HepG2 (cell line): ENCODE measurements at regions not wholly inside any gene's neighbourhood (a gene's known extent, or its start where the extent isn't known, plus 50 kb on each side); places are given as distances from the start of the nearest gene placed in this dataset.
A peak's percentile ranks its signal among the peaks of the same experiment; 100 is the strongest.

Source experiments
- CBFB ChIP-seq: sonication (generic); formaldehyde crosslinking; IDR thresholded peaks from 2 replicates; pipeline ENCODE4 v1.4.0; 2020; ENCODE audit warnings: missing genetic modification reagents
- ELF3 ChIP-seq: IDR thresholded peaks from 2 replicates; pipeline ENCODE4 v1.6.1; 2016; ENCODE audit warnings: missing genetic modification reagents, missing compliant biosample characterization
- ETV6 ChIP-seq: sonication (generic); formaldehyde crosslinking; conservative IDR thresholded peaks from 2 replicates; pipeline ENCODE4 v1.4.0; 2020; ENCODE audit warnings: missing genetic modification reagents
- FOXC1 ChIP-seq: sonication (generic); formaldehyde crosslinking; IDR thresholded peaks from 2 replicates; pipeline ENCODE4 v1.8.0; 2022; ENCODE audit warnings: mild to moderate bottlenecking, missing genetic modification reagents, borderline replicate concordance
- POLR2AphosphoS5 ChIP-seq: IDR thresholded peaks from 2 replicates; pipeline ENCODE4 v1.6.1; 2012; ENCODE audit warnings: low read depth, low read length
- ZNF12 ChIP-seq: sonication (generic); formaldehyde crosslinking; IDR thresholded peaks from 2 replicates; pipeline ENCODE4 v1.5.0; 2020; ENCODE audit warnings: missing genetic modification reagents
- ZNF224 ChIP-seq: sonication (generic); formaldehyde crosslinking; IDR thresholded peaks from 2 replicates; pipeline ENCODE4 v1.5.0; 2020; ENCODE audit warnings: mild to moderate bottlenecking, missing genetic modification reagents
- ZNF3 ChIP-seq: IDR thresholded peaks from 2 replicates; pipeline ENCODE4 v1.7.0; 2017; ENCODE audit warnings: inconsistent platforms
- ZNF549 ChIP-seq: sonication (generic); formaldehyde crosslinking; IDR thresholded peaks from 2 replicates; pipeline ENCODE4 v1.5.0; 2020; ENCODE audit warnings: missing genetic modification reagents
- ZNF713 ChIP-seq: sonication (generic); formaldehyde crosslinking; IDR thresholded peaks from 2 replicates; pipeline ENCODE4 v1.4.0; 2020; ENCODE audit warnings: mild to moderate bottlenecking, missing genetic modification reagents
- ZNF75D ChIP-seq: sonication (generic); formaldehyde crosslinking; IDR thresholded peaks from 2 replicates; pipeline ENCODE4 v1.8.1; 2023; ENCODE audit warnings: missing genetic modification reagents, mild to moderate bottlenecking, borderline replicate concordance
- ZNF883 ChIP-seq: sonication (generic); formaldehyde crosslinking; IDR thresholded peaks from 2 replicates; pipeline ENCODE4 v1.5.1; 2020; ENCODE audit warnings: mild to moderate bottlenecking, missing genetic modification reagents; ENCODE audit errors: not compliant biosample characterization
- TF ChIP-seq, protein P1 (sequence below): sonication (generic); formaldehyde crosslinking; IDR thresholded peaks from 2 replicates; pipeline ENCODE4 v1.5.0; 2020; ENCODE audit warnings: missing genetic modification reagents
- TF ChIP-seq, protein P2 (sequence below): sonication (generic); formaldehyde crosslinking; IDR thresholded peaks from 2 replicates; pipeline ENCODE4 v1.4.0; 2020; ENCODE audit warnings: missing genetic modification reagents
- TF ChIP-seq, protein P3 (sequence below): IDR thresholded peaks from 2 replicates; pipeline ENCODE4 v1.6.1; 2016; ENCODE audit warnings: missing compliant biosample characterization, missing genetic modification reagents, borderline replicate concordance
- TF ChIP-seq, protein P4 (sequence below): IDR thresholded peaks from 2 replicates; pipeline ENCODE4 v1.6.1; 2016; ENCODE audit warnings: low read depth, missing genetic modification reagents, missing compliant biosample characterization

DNA sequence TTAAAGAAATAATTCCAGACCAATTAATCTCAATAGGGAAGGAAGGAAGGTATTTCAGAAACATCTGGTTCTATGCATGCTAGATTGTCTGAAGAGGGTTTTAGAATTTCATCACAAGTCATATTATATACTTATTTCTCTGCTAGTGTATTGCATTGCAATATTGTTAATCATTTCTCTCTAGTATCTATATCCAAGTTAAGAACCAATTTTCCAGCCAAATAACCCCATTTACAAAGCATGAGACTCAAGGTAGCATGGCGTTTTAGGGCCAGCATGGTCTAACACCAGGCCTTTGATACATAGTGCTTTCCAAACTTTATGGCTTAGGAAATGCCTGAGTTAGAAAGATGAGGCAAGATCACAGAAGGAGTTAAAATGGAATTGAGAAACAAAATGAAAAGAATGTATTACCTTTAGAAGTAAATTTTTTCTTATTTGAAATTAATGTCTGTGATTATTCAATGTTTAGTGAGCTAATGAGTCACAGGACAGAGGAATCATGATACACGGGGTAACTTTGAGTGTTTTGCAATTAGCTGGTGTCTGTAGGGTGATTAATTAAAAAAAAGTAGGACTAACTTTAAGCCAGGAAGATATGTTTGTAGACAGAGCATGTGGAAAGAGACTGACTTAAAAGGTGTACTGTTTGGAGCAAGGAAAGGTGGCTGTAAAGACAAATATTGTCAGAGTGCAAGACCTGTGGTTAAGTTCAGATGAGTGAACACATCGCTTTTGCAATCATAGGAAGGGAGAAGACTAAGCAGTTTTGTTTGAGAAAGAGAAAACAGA, 1006.2 kb upstream of the CITED2 start (continued):
- TF ChIP-seq, protein P1, sequence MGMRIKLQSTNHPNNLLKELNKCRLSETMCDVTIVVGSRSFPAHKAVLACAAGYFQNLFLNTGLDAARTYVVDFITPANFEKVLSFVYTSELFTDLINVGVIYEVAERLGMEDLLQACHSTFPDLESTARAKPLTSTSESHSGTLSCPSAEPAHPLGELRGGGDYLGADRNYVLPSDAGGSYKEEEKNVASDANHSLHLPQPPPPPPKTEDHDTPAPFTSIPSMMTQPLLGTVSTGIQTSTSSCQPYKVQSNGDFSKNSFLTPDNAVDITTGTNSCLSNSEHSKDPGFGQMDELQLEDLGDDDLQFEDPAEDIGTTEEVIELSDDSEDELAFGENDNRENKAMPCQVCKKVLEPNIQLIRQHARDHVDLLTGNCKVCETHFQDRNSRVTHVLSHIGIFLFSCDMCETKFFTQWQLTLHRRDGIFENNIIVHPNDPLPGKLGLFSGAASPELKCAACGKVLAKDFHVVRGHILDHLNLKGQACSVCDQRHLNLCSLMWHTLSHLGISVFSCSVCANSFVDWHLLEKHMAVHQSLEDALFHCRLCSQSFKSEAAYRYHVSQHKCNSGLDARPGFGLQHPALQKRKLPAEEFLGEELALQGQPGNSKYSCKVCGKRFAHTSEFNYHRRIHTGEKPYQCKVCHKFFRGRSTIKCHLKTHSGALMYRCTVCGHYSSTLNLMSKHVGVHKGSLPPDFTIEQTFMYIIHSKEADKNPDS (CRISPR knock-in tag), result no peak
- TF ChIP-seq ZNF224 (CRISPR knock-in tag) (no peak), FOXC1 (CRISPR knock-in tag) (no peak), ZNF713 (no peak), ETV6 (CRISPR knock-in tag) (no peak), ZNF3 (no peak), ZNF12 (CRISPR knock-in tag) (peak; percentile 82), ELF3 (CRISPR knock-in tag) (peak; percentile 70; the same call in 1 of the 2 replicates), POLR2AphosphoS5 (no peak), ZNF883 (CRISPR knock-in tag) (no peak), ZNF549 (CRISPR knock-in tag) (no peak), CBFB (CRISPR knock-in tag) (peak; percentile 96), ZNF75D (CRISPR knock-in tag) (no peak)
- TF ChIP-seq, protein P2, sequence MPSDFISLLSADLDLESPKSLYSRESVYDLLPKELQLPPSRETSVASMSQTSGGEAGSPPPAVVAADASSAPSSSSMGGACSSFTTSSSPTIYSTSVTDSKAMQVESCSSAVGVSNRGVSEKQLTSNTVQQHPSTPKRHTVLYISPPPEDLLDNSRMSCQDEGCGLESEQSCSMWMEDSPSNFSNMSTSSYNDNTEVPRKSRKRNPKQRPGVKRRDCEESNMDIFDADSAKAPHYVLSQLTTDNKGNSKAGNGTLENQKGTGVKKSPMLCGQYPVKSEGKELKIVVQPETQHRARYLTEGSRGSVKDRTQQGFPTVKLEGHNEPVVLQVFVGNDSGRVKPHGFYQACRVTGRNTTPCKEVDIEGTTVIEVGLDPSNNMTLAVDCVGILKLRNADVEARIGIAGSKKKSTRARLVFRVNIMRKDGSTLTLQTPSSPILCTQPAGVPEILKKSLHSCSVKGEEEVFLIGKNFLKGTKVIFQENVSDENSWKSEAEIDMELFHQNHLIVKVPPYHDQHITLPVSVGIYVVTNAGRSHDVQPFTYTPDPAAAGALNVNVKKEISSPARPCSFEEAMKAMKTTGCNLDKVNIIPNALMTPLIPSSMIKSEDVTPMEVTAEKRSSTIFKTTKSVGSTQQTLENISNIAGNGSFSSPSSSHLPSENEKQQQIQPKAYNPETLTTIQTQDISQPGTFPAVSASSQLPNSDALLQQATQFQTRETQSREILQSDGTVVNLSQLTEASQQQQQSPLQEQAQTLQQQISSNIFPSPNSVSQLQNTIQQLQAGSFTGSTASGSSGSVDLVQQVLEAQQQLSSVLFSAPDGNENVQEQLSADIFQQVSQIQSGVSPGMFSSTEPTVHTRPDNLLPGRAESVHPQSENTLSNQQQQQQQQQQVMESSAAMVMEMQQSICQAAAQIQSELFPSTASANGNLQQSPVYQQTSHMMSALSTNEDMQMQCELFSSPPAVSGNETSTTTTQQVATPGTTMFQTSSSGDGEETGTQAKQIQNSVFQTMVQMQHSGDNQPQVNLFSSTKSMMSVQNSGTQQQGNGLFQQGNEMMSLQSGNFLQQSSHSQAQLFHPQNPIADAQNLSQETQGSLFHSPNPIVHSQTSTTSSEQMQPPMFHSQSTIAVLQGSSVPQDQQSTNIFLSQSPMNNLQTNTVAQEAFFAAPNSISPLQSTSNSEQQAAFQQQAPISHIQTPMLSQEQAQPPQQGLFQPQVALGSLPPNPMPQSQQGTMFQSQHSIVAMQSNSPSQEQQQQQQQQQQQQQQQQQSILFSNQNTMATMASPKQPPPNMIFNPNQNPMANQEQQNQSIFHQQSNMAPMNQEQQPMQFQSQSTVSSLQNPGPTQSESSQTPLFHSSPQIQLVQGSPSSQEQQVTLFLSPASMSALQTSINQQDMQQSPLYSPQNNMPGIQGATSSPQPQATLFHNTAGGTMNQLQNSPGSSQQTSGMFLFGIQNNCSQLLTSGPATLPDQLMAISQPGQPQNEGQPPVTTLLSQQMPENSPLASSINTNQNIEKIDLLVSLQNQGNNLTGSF, result no peak
- TF ChIP-seq, protein P3, sequence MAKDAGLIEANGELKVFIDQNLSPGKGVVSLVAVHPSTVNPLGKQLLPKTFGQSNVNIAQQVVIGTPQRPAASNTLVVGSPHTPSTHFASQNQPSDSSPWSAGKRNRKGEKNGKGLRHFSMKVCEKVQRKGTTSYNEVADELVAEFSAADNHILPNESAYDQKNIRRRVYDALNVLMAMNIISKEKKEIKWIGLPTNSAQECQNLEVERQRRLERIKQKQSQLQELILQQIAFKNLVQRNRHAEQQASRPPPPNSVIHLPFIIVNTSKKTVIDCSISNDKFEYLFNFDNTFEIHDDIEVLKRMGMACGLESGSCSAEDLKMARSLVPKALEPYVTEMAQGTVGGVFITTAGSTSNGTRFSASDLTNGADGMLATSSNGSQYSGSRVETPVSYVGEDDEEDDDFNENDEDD (CRISPR knock-in tag), result peak; percentile 18; the same call in 1 of the 2 replicates
- TF ChIP-seq, protein P4, sequence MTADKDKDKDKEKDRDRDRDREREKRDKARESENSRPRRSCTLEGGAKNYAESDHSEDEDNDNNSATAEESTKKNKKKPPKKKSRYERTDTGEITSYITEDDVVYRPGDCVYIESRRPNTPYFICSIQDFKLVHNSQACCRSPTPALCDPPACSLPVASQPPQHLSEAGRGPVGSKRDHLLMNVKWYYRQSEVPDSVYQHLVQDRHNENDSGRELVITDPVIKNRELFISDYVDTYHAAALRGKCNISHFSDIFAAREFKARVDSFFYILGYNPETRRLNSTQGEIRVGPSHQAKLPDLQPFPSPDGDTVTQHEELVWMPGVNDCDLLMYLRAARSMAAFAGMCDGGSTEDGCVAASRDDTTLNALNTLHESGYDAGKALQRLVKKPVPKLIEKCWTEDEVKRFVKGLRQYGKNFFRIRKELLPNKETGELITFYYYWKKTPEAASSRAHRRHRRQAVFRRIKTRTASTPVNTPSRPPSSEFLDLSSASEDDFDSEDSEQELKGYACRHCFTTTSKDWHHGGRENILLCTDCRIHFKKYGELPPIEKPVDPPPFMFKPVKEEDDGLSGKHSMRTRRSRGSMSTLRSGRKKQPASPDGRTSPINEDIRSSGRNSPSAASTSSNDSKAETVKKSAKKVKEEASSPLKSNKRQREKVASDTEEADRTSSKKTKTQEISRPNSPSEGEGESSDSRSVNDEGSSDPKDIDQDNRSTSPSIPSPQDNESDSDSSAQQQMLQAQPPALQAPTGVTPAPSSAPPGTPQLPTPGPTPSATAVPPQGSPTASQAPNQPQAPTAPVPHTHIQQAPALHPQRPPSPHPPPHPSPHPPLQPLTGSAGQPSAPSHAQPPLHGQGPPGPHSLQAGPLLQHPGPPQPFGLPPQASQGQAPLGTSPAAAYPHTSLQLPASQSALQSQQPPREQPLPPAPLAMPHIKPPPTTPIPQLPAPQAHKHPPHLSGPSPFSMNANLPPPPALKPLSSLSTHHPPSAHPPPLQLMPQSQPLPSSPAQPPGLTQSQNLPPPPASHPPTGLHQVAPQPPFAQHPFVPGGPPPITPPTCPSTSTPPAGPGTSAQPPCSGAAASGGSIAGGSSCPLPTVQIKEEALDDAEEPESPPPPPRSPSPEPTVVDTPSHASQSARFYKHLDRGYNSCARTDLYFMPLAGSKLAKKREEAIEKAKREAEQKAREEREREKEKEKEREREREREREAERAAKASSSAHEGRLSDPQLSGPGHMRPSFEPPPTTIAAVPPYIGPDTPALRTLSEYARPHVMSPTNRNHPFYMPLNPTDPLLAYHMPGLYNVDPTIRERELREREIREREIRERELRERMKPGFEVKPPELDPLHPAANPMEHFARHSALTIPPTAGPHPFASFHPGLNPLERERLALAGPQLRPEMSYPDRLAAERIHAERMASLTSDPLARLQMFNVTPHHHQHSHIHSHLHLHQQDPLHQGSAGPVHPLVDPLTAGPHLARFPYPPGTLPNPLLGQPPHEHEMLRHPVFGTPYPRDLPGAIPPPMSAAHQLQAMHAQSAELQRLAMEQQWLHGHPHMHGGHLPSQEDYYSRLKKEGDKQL (CRISPR knock-in tag), result peak; percentile 35; the same call in 1 of the 2 replicates
